ENCODE measurements at regions not wholly inside any gene's neighbourhood (a gene's known extent, or its start where the extent isn't known, plus 50 kb on each side); places are given as distances from the start of the nearest gene placed in this dataset.

DNA sequence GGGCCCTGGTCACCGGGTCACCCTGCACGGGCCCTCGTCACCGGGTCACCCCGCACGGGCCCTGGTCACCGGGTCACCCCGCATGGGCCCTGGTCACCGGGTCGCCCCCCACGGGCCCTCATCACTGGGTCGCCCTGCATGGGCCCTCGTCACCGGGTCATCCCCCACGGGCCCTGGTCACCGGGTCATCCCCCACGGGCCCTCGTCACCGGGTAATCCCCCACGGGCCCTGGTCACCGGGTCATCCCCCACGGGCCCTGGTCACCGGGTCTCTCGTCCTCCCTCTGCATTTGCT is 77.6 kb downstream of the RIPK4 start:
- intact Hi-C loops (cut with micrococcal nuclease), result no loop called here
- H3K4me1 Mint-ChIP-seq, result no peaks in the 10 kb centered on the region

DNA sequence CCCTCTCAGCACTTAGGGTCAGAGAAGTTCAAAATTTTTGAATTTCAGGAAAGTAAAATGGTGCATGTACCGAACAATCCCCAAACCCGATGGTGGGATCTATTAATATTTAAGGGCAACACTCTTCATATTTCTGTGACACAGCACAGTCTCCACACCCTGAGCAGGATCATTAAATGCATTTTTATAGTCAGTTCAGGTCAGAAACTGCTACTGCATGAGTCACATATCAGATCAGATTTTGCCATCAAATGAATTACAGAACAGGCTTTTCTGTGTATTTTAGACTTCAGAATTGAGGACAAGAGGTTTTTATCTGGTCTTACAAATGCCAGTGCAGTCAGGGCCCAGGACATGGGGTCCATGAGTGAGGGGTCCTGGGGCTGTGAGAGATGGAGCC is 79.2 kb downstream of the RIPK4 start:
- DNase-seq, result no peak
- Mint-ChIP-seq H3K36me3 (ENCODE audit: low read depth) (no peaks in the 10 kb centered on the region), H3K9me3 (no peaks in the 10 kb centered on the region), H3K27me3 (no peaks in the 10 kb centered on the region), H3K4me1 (no peaks in the 10 kb centered on the region), H3K4me3 (no peak overlapping the region), H3K27ac (no peak overlapping the region)
- intact Hi-C loops (cut with micrococcal nuclease), result no loop called here

More for the DNA sequence above, 77.6 kb downstream of the RIPK4 start:
- H3K36me3 Mint-ChIP-seq (ENCODE audit: low read depth), result no peaks in the 10 kb centered on the region
- no peak overlapping the region for H3K27ac Mint-ChIP-seq
- peaks cover 4% of the 10 kb centered on the region for H3K9me3 Mint-ChIP-seq
- H3K27me3 Mint-ChIP-seq, result no peaks in the 10 kb centered on the region
- no peak for DNase-seq
- no peak overlapping the region for H3K4me3 Mint-ChIP-seq

DNA sequence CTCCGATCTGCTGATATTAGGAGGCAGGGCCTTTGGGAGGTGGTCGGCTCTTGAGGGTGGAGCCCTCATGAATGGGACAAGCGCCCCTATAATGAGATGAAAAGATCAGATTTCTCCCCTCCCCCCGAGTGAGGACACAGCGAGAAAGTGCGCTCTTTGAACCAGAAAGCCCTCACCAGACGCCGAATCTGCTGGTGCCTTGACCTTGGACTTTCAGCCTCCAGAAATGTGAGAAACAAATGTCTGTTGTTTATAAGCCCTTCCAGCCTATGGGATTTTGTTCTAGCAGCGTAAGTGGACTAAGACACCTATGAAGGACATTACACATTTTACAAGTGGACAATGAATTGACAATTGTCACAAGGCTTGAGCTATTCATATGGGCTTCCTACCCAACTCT is 80.2 kb downstream of the RIPK4 start:
- Mint-ChIP-seq H3K9me3 (no peaks in the 10 kb centered on the region), H3K4me1 (no peaks in the 10 kb centered on the region), H3K27me3 (no peaks in the 10 kb centered on the region), H3K4me3 (no peak overlapping the region), H3K36me3 (ENCODE audit: low read depth) (no peaks in the 10 kb centered on the region), H3K27ac (no peak overlapping the region)
- intact Hi-C loops (cut with micrococcal nuclease), result no loop called here
- no peak for DNase-seq

DNA sequence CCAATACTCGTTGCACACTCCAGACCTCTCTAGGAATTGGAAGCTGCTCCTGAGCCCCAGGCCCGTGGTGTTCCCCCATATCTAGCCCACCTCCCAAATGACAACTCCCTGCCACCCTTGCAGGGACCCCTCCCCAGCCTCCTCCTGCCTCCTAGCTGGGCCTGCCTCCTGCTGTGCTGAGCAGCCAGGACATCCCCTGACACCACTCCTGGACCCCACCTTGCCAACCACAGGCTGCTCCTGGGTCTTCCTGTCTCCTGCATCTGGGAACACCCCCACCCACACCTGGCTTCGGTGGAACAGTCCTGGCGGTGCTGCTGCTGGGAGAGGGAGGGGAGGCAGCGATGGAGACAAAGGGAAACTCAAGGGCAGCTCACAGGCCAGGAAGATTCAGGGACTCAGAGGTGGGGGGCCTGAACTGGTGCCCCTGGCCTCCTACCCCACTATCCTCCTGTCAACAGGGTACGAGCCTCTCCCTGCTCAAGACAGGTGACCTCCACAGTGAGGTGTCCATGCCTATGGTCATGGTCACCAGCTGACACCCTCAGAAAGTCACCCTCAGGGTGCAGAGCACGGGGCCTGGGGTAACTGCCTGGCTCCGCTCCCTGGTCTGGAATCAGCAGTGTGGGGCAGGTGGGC is 81.2 kb downstream of the RIPK4 start:
- no peak overlapping the region for H3K4me3 Mint-ChIP-seq
- H3K9me3 Mint-ChIP-seq, result no peaks in the 10 kb centered on the region
- no peak for DNase-seq
- H3K36me3 Mint-ChIP-seq (ENCODE audit: low read depth), result no peaks in the 10 kb centered on the region
- intact Hi-C loops (cut with micrococcal nuclease), result no loop called here
- H3K4me1 Mint-ChIP-seq, result no peaks in the 10 kb centered on the region
- no peak overlapping the region for H3K27ac Mint-ChIP-seq
- H3K27me3 Mint-ChIP-seq, result no peaks in the 10 kb centered on the region

DNA sequence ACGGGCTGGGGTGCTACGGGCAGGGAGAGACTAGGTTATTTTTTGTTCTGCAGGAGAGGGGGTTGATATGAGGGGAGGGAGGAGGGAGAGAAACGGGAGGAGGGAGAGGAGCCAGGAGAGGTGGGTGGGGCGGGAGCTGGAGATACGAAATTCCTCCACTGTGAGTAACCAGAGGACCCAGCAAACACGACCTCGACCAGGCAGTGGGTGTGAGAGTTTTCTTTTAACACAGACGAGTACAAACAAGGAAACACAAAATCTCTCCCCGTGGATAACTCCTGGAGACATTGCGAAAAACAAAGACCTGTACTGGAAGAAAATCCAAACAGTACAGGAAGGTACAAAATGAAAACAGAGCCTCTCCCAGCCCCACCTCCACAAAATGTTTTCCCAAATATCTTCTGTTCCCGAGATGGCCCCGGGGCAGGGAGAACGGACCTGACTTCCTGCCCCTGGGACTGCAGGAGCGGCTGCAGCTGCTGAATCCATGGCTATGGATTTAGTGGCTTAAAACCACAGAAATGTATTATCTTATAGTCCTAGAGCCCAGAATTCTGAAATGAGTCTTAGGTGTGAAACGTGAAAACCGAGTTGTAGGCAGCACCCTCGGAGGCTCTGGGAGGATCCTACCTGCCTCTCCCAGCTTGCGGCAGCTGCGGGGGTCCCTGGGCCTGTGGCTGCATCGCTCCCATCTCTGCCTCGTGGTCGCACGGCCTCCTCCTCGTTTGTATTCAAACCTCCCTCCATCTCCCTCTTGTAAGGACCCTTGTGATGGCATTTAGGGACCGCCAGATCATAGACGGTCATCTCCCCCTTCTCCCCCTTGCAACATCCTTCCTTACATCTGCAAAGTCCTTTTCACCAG is 82.2 kb downstream of the RIPK4 start:
- H3K27me3 Mint-ChIP-seq, result no peaks in the 10 kb centered on the region
- intact Hi-C loops (cut with micrococcal nuclease), result no loop called here

DNA sequence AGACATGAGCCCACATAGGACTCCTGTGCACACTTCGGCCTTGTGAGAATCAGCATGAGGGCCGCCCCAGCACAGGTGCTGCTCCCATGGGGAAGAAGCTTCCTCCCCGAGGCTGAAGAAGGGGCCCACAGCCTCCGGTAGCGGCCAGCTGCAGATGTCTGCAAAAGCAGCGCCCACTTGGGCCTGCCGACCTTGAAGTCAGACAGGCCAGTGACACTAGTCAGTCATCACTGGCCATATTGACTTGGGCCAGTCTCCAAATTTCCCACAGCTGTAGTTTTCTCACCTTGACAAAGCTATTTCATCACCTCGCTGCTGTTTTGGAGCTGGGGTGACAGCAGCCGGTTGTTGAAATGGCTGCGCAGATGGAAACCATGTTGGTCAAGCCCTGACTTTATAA is 83.0 kb downstream of the RIPK4 start:
- intact Hi-C loops (cut with micrococcal nuclease), result no loop called here
- Mint-ChIP-seq H3K4me1 (no peaks in the 10 kb centered on the region), H3K27me3 (no peaks in the 10 kb centered on the region), H3K9me3 (no peaks in the 10 kb centered on the region), H3K27ac (no peak overlapping the region), H3K4me3 (no peak overlapping the region), H3K36me3 (ENCODE audit: low read depth) (no peaks in the 10 kb centered on the region)
- no peak for DNase-seq

More for the DNA sequence above, 82.2 kb downstream of the RIPK4 start:
- H3K9me3 Mint-ChIP-seq, result no peaks in the 10 kb centered on the region
- no peak overlapping the region for H3K4me3 Mint-ChIP-seq
- no peak for DNase-seq
- no peak overlapping the region for H3K27ac Mint-ChIP-seq
- H3K4me1 Mint-ChIP-seq, result no peaks in the 10 kb centered on the region
- H3K36me3 Mint-ChIP-seq (ENCODE audit: low read depth), result no peaks in the 10 kb centered on the region

DNA sequence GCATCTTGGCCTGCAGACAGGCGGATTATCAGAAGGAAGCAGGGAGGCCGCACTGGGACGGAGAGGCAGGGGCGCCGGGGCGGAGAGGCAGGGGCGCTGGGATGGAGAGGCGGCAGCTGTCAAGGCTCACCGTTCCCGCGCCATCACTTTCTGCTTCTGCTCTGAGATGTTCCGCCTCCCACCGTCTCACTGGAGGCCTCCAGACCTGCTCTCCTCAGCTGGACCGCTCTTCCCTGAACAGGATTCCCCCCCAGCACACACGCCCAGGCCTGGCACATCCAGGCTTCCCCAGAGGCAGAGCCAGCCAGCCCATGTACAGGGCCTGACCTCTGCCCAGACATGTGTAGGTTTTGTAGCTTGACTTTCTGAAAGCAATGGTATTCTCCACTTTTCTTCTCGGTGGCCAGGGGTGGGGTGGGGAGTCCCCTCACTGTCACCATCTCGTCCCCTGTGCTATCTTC is 84.1 kb downstream of the RIPK4 start:
- H3K27ac Mint-ChIP-seq, result no peak overlapping the region
- H3K36me3 Mint-ChIP-seq (ENCODE audit: low read depth), result no peaks in the 10 kb centered on the region
- no peak for DNase-seq
- H3K4me1 Mint-ChIP-seq, result no peaks in the 10 kb centered on the region
- H3K27me3 Mint-ChIP-seq, result no peaks in the 10 kb centered on the region
- intact Hi-C loops (cut with micrococcal nuclease), result no loop called here
- no peaks in the 10 kb centered on the region for H3K9me3 Mint-ChIP-seq
- no peak overlapping the region for H3K4me3 Mint-ChIP-seq

DNA sequence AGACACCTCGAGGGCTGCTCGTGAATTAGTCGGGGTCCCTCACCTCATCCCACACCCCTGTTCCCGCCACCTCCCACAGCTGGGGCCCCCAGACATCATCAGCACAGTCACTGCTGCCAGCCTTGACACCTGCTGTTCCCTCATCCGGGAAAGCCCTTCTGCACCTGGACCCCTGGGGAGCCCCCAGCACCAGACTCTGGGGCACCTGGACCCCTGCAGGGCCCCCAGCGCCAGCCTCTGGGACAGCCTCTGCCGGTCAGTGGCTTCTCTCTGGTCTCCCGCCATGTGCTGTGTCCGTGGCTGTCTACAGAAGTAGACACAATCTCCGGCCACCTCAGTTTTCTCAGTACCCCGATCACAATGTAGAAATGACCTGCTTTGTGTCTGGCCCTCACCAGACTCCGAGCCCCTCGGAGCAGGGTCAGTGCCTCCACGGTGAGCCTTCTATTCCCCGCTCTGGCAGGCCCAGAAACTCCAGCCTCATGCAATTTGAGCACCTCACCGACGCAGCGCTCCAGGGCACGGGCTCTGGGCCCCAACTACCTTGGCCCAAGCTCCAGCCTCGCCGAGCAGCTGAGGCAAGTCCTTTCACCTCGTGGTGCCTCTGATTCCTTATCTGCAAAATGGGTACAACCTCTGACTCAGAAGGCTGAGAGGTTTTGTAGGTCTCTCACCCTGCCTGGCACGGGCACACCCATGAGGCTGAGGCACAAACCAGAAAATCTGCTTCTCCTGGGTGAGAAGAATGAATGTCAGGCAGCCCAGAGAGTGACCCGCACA is 84.7 kb downstream of the RIPK4 start:
- H3K36me3 Mint-ChIP-seq (ENCODE audit: low read depth), result no peaks in the 10 kb centered on the region
- H3K27me3 Mint-ChIP-seq, result peaks cover 4% of the 10 kb centered on the region
- intact Hi-C loops (cut with micrococcal nuclease), result no loop called here
- no peaks in the 10 kb centered on the region for H3K9me3 Mint-ChIP-seq
- H3K4me3 Mint-ChIP-seq, result no peak overlapping the region
- H3K4me1 Mint-ChIP-seq, result no peaks in the 10 kb centered on the region
- no peak overlapping the region for H3K27ac Mint-ChIP-seq
- DNase-seq, result no peak

DNA sequence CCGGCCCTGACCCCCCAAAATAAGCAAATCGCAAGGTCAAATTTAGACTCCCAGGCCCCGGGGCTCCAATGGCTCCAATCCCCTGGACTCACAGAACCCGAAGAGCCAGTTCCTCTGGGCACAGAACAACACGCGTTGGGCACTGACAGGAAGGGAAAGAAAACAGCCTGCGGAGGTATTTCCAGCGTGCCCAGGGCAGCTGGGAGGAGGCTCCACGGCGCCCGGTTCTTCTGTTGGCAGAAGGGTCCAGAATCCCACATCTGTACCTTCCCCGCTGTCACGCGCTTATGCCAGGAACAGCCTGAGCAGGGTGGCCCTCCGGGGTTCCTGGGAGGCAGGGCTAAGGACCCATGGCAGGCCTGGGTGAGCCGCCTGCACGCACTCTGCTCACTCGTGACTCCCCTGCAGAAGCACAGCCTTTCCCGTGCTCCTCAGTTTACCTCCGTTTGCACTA is 85.5 kb downstream of the RIPK4 start:
- DNase-seq, result no peak
- H3K27ac Mint-ChIP-seq, result no peak overlapping the region
- H3K4me1 Mint-ChIP-seq, result no peaks in the 10 kb centered on the region
- H3K9me3 Mint-ChIP-seq, result no peaks in the 10 kb centered on the region
- H3K4me3 Mint-ChIP-seq, result no peak overlapping the region
- peaks cover 4% of the 10 kb centered on the region for H3K27me3 Mint-ChIP-seq
- intact Hi-C loops (cut with micrococcal nuclease), result no loop called here
- no peaks in the 10 kb centered on the region for H3K36me3 Mint-ChIP-seq (ENCODE audit: low read depth)

DNA sequence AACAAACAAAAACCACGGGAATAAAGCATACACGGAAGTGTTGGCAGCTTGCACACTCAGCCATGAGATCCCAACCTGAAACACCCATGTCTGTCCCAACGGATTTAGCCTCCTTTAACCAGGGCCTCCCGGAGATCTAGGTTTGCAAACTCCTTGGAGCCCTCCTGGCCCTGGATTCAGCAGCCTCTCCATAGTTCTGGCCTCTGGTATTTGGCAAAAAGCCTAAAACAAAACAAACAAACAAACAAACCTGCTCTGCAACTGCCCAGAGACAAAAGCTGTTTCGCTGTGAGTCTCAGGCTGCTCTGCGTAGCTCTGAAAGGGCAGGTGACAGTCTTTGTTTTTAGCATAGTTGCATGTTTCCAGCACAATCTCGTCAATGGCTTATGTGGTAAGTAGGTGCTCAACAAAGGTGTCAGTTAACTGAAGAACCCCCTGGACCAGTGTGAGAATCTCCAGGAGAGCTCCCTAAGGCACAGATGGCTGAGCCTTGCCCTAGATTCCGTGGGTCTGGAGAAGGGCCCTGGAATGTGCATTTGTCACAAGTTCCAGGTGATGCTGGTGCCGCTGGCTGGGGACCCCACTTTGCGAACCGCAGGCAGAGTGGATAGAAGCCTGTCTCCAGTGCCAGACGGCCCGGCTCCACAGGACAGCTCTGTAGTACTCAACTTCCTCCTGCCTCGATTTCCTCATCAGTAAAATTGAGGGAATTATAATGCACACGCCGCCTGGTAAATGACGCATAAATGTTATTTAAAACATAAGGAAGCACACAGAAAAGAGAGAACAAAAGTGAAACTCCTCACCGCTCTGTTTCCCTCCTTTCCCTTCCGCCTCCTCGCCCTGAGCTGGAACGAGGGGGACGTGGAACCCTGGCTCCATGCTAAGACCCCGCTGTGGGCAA is 86.2 kb downstream of the RIPK4 start:
- no peak overlapping the region for H3K4me3 Mint-ChIP-seq
- DNase-seq, result no peak
- no peak overlapping the region for H3K27ac Mint-ChIP-seq
- intact Hi-C loops (cut with micrococcal nuclease), result no loop called here
- no peaks in the 10 kb centered on the region for H3K4me1 Mint-ChIP-seq
- H3K27me3 Mint-ChIP-seq, result peaks cover 9% of the 10 kb centered on the region
- no peaks in the 10 kb centered on the region for H3K36me3 Mint-ChIP-seq (ENCODE audit: low read depth)
- H3K9me3 Mint-ChIP-seq, result no peaks in the 10 kb centered on the region

DNA sequence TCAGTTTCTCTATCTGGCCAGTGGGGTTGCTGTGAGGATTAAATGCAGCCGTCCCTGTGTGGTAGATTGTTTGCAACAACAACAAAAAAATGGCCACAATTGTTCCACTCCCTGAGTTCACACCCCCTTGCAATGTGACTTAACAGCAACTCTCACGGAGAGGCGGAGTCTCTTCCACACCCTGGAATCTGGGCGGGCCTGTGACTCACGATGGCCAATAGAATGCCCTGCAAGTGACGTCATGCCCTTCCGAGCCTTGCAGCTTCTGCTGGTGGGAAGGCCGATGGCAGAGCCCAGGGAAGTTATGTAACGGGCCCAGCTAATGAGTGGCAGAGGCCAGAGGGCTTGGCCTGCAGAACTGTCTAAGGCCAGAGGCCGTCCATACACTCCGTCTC is 87.9 kb downstream of the RIPK4 start:
- H3K4me1 Mint-ChIP-seq, result no peaks in the 10 kb centered on the region
- no peak overlapping the region for H3K4me3 Mint-ChIP-seq
- no peak for DNase-seq
- no peak overlapping the region for H3K27ac Mint-ChIP-seq
- H3K9me3 Mint-ChIP-seq, result no peaks in the 10 kb centered on the region
- H3K36me3 Mint-ChIP-seq (ENCODE audit: low read depth), result no peaks in the 10 kb centered on the region
- H3K27me3 Mint-ChIP-seq, result peaks cover 10% of the 10 kb centered on the region
- intact Hi-C loops (cut with micrococcal nuclease), result no loop called here

DNA sequence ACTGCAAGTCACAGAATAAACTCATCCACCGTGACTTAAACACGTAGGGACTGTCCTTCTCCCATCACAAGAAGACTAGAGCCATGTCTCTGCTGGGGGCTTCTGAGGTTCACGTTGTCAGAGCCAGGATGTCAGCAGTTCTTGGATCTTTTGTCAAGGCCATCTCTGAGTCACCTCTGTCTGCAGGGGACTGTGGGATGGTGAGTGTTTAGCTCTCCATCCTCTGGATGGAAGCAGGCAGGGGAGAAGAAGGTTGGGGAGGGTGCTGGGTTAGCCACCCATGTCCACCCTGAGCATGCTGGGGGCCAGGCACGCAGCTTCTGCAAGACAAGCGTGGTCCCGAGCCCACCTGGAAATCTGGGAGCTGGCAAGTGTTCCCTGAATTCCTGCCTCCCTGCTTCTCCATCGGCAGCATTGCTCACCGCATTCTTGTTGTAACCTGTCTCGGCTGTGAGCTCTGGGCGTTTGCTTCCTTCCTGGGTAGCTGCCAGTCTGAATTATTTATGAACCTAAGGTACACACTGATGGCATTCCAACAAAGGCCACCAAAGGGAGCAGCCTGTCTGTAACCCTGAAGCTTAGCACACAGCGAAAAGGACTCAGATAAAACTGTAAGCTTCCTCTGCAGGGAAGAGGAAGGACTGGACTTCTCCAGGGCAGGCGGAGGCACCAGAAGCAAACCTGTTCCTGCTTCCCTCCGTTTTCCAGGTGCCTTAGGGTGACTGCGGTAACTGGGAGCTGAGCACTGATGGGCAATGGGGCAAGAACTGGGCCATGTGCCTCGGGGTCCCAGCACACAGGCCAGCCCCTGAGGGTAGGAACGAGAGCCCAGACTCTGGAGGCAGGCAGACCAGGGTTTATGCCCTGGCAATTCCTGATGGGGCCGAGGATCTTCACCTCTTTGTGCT is 88.6 kb downstream of the RIPK4 start:
- no peak for DNase-seq
- no peak overlapping the region for H3K4me3 Mint-ChIP-seq
- H3K4me1 Mint-ChIP-seq, result no peaks in the 10 kb centered on the region
- H3K27ac Mint-ChIP-seq, result no peak overlapping the region
- intact Hi-C loops (cut with micrococcal nuclease), result no loop called here
- peaks cover 12% of the 10 kb centered on the region for H3K27me3 Mint-ChIP-seq
- no peaks in the 10 kb centered on the region for H3K9me3 Mint-ChIP-seq
- no peaks in the 10 kb centered on the region for H3K36me3 Mint-ChIP-seq (ENCODE audit: low read depth)

DNA sequence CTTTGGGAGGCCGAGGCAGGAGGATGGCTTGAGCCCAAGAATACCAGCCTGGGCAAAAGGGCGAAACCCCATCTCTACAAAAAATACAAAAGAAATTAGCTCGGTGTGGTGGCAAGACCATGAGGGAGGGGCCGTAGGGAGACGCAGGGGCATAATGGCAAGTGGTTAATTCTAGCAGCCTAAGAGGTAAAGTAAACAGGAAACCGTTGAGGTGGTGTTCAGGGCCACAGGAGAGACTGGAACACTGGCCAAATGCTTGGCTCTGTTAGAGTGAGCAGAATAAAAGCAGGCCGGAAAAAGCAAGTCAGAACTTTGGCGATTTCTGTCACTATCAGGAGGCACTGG is 89.2 kb downstream of the RIPK4 start:
- Mint-ChIP-seq H3K4me1 (no peaks in the 10 kb centered on the region), H3K9me3 (no peaks in the 10 kb centered on the region), H3K27me3 (peaks cover 12% of the 10 kb centered on the region), H3K4me3 (no peak overlapping the region), H3K27ac (no peak overlapping the region), H3K36me3 (ENCODE audit: low read depth) (no peaks in the 10 kb centered on the region)
- DNase-seq, result no peak
- intact Hi-C loops (cut with micrococcal nuclease), result no loop called here

Data from activated CD4-positive, alpha-beta T cell treated with anti-CD3 and anti-CD28 coated beads, Interleukin-2, amount 10 ng/mL, durations not matched to agents 24 days and 14 days (primary cell).